ENCODE measurements at regions not wholly inside any gene's neighbourhood (a gene's known extent, or its start where the extent isn't known, plus 50 kb on each side); places are given as distances from the start of the nearest gene placed in this dataset.

DNA sequence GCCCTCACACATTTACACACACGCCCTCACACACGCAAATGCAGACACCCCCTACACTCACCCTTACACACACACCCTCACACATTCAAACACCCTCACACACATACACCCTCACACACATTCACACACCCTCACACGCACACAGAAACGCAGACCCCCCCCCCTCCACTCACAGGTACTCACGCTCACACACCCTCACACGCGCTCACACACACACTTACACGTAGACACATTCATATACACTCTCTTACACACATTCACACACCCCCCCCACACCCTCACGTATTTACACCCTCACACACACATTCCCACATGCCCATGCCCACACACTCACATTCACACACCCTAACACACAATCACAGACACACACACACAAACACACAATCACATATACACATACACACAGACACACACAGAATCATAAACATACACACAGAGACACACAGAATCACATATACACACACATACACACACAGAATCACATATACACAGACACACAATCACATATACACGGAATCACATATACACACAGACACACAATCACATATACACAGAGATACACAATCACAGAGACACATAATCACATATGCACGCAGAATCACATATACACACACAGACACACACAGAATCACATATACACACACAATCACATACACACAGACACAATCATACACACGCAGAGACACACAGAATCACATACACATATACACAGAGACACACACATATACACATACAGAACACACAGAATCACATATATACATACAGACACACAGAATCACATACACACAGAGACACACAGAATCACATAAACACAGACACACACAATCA lies 250.1 kb upstream of the RPL38 start:
- no peak for DNase-seq (ENCODE audit: low read depth)

DNA sequence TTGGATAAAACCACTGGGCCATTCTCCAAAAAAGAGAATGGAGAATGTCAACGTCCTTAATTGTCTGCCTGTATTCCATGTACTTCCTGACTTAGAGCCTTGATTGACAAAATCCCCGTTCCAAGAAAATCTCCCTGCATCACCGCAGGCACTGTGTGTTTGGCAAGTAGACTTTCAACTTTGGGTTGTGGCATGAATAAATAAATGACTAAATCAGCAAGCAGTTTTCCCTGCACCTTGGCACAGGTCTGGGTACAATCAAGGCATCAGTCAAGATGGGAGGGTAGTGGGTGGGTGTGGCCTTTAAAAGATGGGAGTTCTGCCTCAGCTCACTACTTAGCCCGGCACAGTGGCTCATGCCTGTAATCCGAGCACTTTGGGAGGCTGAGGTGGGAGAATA lies 248.5 kb upstream of the RPL38 start:
- no peak for DNase-seq (ENCODE audit: low read depth)

DNA sequence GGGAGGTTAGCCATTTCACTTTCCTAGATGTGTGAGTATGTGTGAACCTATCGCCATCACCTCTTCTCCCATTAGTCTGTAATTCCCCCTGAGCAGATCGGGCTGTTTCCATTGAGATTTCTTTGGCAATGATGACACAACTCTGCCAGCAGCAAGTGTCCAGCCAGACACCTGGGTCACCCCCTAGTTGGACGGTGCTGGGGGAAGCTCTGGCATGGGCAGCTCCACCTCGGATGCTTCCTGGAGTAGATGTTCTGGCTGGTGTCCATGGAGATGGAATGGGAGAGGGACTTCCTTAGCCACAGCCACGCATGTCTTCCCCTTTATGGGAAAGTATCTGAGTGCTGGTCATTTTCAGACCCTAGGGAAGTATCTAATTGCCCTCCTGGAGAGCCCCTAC lies 247.9 kb upstream of the RPL38 start:
- no peak for DNase-seq (ENCODE audit: low read depth)

DNA sequence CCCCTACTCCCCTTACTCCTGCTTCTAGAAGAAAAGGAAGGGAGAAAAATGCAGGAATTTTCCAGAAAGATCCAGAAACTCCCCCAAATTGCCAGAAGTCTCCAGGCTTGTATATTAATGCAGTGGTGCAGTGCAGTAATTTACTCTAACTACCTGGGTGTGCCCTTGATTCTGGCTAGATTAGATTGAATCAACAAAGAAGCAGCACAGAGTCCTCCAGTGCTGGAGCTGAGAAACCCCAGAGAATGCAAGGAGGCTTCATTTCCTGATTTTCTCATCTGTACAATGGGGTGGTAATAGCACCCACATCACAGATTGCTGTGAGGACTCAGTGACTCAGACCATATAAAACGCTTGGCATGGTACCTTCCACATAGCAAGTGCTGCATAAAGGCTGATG lies 247.3 kb upstream of the RPL38 start:
- DNase-seq (ENCODE audit: low read depth) = no peak

DNA sequence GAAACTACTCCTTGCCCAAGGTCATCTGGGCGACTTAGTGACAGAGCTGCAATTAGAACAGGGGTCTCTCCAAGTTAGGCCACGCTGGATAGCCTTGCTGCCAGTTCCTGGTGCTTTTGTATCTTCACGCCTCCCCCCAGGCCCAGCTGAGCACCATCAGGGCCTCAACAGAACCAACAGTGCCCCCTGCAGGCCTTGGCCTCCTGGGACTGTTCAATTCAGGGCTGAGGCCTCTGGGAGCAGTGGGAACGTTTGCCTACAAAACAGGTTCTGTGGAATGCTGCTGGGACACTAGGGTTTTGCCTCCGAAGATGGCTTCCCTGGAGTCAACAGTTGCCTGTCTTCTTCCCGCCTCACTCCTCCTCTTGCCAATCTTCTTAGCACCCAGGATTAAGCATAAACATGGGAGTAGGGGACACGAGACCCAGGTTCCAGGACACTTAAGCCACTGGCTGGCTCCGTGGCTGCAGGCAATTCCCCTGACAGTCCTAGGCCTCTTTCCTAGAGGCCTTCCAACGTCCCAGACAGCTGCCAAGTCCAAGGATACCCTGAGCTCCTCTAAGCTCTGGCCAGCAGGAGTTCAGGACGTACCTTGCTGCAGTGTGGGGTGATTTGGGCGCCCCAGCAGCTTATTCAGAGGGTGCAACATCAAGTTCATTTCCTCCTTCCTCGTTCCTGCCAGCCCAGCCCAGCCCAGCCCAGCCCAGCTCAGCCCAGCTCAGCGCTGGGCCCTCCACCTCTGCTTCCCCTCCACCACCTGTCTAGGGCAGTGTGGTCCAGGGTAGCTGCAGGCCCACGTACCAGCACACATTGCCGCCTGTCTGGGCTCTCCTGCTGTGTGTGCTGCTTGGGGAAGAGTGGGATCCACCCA lies 246.6 kb upstream of the RPL38 start:
- DNase-seq (ENCODE audit: low read depth) = peak; percentile 43

DNA sequence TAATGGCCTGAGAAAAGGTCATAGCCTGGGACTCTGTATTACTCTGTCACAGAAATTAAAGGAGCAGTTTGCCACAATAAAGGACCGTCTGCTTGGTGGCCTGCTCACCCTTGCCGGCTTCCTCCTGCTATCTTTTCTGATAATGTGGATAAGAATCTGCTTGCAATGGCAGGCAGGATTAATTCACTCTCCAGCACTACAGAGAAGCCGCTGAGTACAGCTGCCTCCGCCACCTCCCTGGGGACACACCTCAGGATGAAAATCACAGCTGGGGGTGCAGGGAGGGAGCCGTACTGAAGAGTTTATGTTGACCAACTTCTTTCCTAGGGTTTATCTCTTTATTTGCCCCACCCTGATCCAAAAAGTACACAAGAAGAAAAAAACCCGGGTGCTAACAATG lies 245.9 kb upstream of the RPL38 start:
- no peak for DNase-seq (ENCODE audit: low read depth)

DNA sequence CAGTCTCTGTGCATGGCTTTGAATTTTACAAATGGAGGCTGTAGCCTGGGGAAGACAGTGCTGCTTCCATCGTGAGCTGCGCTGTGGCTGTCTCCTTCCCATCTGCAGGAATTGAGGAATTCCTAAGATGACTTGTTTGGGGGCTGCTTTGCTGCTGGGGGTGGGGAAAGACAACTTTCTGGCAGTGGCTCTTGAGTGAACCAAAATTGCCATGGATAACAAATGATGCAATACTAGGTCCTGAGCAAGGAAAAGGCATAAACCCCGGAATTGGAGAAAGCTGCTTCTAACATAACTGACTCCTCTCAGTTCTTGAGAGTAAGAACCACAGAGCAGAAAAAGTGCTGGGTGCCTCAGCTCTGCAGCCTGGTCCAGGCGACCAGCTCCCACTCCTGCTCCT lies 245.0 kb upstream of the RPL38 start:
- DNase-seq (ENCODE audit: low read depth) = no peak

DNA sequence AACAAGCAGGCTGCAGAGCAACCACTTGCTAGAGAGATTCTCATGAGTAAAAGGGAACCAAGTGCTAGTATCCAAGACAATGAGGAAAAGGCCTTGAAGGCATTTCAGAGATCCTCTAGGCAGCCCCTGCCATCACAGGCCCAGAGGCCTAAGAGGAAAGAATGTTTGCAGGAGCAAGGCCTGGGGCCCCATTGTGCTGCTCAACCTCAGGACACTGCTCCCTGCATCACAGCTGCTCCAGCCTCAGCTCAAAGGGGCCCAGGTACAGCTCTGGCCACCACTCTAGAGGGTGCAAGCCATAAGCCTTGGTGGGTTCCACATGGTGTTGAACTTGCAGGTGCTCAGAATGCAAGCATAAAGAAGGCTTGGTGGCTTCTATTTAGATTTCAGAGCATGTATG lies 243.0 kb upstream of the RPL38 start:
- DNase-seq (ENCODE audit: low read depth) = no peak

DNA sequence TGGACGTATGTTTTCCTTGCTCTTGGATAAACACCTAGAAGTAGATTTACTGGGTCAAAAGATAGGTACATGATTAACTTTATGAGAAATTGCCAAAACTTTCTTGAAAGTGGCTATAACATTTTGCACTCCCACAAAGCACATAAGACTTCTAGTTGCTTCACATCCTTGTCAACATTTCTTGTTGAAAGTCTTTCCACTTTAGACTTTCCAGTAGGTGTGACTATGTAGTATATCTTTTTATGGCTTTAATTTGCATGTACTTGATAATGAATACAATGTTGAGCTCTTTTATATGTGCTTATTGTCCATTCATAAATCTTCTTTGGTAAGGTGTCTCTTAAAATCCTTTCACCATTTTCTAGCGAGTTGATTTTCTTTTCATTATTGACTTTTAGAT lies 241.2 kb upstream of the RPL38 start:
- DNase-seq (ENCODE audit: low read depth) = no peak

DNA sequence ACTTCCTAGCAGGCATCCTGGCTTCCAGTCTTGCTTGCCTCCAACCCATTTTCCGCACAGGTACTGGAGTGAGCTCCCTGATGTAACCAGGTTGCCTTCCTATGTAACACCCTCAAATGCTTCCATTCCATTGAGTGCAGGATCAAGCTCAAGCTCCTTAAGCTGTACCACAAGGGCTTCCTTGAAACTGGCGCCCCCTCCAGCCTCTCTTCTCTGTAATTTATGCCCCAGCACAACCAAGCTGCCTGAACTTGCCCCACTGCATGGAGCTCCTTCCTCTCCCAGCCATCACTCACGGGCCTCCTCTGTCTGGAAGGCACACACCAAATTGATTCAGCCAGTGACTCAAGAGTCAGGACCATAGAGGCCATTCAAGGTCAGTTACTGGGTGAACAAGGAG lies 234.8 kb upstream of the RPL38 start:
- no peak for DNase-seq (ENCODE audit: low read depth)

DNA sequence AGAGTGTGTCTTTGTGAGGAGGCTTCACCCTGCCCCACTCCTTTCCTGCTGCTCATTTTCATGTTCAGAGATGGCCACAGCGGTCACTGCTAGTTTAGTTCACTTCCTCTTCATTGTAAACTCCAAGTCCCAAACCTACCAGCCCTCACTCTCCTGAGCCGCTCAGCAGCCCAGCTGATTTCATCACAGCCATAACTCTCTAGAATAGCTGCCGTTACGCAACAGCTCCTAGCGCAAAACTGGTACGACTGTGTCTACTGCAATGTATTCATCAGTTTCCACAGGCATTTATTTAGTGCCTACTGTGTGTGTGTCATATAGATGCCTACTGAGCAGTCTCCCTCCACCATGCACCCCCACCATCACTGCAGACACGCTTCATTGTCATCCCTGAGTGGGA lies 233.5 kb upstream of the RPL38 start:
- DNase-seq (ENCODE audit: low read depth) = no peak

DNA sequence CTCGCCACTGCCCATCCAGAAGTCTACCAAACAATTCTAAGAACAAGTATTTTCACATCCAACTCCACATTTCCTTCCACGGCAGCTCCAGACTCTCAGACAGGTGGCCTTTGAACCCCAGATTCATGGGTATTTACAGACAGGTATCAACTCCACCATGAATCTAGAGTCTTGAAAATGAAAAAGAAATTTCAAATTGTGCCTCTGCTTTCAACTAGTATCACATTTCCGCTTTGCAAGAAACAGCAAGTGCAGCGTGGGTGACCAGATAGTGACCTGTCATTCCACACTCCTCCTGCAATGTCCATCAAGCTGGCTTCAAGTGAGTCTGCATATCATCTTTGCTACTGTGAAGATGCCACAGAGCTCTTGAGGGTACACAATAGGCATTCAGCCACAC lies 232.4 kb upstream of the RPL38 start:
- no peak for DNase-seq (ENCODE audit: low read depth)

DNA sequence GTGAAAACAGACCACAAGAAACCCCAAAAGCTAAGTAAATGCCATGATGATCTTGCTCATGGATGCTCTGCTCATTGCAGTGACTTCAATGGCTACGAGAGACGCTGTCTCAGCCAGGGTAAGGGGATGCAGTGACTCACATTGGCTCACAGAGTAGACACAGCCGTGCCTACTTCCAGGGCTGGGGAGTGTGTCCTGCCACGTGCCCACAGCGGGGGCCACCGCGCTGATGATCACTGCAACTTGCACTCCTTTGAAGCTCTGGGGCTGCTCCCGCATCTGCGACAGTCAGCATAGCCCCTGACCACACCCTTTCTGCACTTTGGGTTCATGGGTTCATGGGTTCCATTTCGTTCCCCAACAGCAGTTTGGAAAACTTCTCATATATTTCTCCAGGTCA lies 231.4 kb upstream of the RPL38 start:
- DNase-seq (ENCODE audit: low read depth) = no peak

DNA sequence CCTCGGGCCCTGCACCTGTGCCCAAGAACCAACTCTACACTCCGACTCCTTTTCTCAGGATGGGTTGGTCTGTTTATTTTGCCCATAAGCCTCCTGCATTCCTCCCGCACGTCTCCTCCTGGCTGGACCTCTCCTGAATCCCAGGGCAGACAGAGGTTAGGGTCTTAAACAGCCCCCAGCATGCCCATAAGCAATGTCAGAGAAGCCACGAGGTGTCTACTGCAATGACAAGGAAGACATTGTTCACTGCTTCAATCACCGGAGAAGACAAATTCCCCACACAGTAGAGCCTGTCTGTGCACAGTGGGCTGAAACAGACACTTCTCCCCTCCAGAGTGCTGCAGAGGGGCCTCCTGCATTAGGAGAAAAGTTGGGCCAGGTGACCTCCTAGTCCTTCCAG lies 230.6 kb upstream of the RPL38 start:
- no peak for DNase-seq (ENCODE audit: low read depth)

DNA sequence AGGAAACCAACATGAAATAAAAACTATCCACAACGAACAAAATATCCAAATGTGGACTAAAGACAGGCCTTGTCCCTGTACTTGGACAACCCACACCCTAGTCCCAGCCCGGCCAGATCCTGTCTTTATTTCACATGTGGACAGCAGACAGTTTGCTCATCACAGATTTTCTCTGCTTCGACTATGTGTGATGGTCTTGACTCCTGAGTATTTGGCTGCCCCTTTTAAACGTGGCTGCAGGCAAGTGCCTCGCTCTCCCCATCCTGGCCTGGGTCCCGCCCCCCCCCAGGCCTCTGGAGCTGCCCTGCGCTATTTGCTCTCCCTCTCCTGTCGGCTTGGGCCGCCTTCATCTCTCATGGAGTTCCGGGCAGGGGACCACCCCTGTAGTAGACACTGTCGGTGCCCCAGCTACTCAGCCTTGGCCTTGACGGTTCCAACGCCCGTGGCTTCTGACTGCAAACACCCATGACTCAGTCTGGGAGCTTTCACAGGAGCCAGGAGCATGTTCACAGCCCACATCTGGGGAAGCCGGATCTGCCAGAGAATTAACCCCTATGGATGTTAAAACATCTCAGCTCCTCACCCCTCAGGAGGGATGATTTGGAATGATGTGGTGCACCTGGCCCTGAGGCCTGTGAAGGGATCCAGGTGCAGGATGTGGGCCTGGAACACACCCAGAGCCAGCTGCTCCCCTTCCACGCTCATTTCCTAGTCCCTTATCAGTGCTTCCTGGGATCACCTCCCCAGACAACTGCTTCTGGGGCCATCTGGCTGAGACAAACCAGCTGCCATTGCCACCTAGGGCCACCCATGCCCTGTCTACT lies 229.7 kb upstream of the RPL38 start:
- DNase-seq (ENCODE audit: low read depth) = no peak

DNA sequence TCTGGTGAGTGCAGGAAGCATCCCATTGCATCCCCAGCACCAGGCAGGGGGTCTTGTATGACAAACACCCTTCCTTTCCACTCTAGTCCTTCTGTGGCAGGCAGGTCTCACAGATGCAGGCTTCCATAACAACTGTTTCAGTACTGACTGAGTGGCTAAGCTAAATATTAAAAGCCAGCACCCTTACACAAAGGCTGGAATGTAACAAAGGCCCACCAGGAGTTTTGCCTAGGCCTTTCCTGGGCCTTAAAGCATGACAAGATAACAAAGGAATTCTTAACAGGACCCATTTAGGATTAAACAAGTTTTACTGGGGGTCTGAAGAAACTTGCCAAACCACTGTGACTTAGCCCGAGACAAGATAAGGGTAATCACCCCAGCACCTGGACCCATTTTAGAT lies 228.9 kb upstream of the RPL38 start:
- DNase-seq (ENCODE audit: low read depth) = no peak

DNA sequence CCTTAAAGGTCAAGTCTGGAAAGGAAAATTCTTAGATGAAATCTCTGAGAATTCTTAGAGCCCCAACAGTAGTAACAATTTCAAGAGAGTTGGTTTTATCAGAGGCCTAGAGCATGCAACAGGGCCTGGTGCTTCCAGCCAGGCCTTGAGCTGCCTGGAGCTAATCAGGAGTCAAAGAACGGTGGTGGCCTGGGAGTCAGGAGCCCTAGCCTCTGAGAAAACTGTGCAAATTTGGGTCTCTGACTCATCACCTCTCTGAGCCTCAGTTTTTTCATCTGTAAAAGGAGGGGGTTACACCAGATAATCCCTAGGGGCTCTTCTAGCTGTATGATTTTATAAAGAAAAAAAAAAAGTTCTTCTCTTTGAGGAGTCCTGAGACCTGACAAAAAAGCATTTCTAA lies 227.3 kb upstream of the RPL38 start:
- DNase-seq (ENCODE audit: low read depth) = no peak

DNA sequence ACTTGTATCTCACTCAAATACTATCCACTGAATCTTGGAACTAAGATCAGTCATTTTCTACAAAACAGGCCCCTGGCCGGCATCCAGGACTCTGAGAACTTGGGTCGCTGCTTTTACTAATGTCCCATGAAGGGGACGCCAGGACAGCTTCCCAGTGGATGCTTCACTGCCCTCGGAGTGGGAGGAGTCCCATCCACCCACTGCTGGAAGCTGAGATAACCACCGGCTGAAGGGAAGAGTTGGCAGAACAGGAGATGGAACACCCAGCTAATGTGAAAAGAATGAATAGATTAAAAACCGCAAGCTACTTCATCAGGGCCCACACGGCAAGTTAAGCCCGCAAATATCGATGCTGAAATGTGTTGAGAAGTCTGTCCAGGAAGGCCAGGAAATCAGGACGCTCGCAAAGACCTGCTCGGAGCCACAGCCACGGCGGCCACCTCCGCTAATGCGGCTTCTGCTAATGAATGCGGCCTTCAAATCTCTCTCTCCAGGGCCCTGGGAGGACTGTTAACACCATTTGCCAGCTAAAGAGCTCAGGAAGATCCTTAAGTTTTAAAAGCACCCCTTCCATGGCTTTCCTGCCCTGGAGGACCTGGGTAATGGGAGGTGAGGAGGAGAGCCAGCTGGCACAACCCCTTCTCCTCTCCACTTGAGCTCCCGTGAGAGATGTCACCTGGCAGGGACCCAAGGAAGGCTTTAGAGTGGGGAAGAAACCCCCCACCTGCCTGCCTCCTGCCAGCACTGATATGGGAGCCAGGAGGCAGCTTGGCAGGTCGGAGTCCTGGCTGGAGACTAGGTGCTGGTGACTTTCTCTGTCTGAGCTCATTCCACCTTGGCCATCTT lies 226.6 kb upstream of the RPL38 start:
- no peak for DNase-seq (ENCODE audit: low read depth)

DNA sequence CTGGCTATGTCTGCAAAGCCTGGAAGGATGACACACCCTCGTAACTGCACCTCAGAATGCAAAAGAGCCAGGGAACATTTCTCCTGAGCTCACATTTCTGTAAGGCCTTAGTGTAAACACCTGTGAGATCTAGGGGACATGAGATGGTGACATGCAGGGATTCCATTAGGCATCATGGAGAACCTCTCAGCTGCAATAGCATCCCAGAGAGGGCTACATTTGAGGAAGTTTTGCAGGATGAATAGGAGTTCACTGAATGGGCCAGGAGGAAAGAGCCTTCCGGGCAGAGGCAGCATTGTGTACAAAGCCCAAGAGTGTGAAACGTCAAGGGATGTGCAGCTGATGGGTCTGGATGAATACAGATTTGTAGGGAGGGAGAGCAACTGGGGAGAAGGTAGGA lies 223.0 kb upstream of the RPL38 start:
- no peak for DNase-seq (ENCODE audit: low read depth)

DNA sequence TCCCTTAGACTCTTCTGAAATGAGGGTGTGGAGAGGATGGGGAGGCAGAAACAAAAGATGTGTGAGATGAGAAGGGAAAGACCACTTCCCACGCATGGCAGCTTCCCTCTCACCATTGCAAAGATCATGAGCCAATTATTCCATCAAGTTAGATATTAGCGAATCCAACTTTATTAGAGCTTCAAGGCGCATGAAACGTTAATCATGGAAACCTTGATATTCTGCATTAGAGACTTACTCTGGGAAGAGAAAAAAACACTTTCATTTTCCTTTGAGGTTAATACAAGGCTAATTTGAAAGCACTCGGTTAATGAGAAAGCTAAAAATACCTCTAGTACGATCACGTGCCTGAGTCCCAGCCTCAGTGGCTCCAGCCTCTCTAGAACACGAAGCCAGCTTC lies 220.6 kb upstream of the RPL38 start:
- DNase-seq (ENCODE audit: low read depth) = no peak

DNA sequence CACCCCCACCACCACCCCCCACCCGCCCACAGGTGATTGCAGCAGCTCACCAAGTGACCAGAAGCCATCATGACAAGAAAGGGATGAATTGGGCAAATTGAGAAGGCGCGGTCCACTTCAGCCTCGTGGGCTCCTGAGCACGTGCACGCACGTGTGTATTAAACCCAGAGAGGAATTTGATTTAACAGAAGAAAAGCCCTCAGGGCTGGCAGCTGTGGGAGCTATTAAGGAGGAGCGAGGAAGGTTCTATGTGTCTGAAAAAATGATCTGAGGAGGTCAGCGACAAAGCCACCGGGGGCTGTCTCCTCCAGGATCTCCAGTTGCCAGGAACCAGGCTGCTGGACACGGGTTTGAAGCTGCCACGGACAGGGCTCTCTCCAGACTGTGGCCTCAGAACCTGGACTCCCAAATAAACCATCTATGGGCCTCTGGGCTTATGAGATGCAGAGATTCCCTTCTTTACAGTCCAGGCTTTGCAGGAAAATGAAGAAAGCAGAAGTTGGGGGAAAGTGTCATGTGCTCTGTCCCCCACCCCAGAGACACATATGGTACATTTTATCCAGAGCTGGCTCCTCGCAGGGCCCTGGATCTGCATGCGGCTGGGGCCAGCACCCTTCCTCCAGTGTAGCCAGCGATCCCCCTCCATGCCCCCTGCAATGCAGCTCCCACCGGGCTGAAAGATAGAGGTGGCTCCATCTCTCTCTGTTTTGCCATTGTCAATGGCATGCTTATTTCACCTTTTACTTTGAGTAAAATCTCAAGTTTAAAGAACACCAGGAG lies 219.7 kb upstream of the RPL38 start:
- no peak for DNase-seq (ENCODE audit: low read depth)
